ENCODE measurements at regions not wholly inside any gene's neighbourhood (a gene's known extent, or its start where the extent isn't known, plus 50 kb on each side); places are given as distances from the start of the nearest gene placed in this dataset.
"Not testable (repeated sequence)": the region's sequence is repeated elsewhere in the genome, so short reads cannot be mapped to it uniquely, and the experiment has no call there.

DNA sequence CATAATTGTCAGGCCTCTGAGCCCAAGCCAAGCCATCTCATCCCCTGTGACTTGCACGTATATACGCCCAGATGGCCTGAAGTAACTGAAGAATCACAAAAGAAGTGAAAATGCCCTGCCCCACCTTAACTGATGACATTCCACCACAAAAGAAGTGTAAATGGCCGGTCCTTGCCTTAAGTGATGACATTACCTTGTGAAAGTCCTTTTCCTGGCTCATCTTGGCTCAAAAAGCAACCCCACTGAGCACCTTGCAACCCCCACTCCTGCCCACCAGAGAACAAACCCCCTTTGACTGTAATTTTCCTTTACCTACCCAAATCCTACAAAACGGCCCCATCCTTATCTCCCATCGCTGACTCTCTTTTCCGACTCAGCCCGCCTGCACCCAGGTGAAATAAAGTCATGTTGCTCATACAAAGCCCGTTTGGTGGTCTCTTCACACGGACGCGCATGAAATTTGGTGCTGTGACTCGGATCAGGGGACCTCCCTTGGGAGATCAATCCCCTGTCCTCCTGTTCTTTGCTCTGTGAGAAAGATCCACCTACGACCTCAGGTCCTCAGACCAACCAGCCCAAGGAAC is 692.1 kb downstream of the EFNA5 start:
- H3K9me3 ChIP-seq, DNase-seq, H3K36me3 ChIP-seq, H3K4me3 ChIP-seq, H3K27me3 ChIP-seq: not testable (repeated sequence)

DNA sequence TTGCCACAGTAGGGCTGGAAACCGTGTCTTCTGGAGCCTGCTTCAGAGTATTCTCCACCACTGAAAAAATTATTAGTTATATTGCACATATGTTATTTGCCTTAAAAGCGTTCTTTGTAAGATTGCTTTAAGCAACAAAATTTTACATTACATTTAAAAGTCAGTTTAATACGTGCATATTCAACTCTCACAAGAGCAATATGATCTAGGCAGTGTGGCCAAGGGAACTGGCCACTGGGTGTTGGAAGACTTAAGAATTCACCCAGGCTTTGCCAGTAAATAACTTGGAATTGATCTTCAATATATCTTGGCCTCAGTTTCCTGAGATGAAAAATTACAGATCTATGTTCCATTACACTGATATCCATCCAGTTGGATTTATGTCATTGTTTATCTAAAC is 694.4 kb downstream of the EFNA5 start:
- no peaks in the 10 kb centered on the region for H3K36me3 ChIP-seq
- H3K27me3 ChIP-seq = no peaks in the 10 kb centered on the region
- H3K9me3 ChIP-seq = no peaks in the 10 kb centered on the region
- H3K4me3 ChIP-seq = no peak overlapping the region
- DNase-seq = no peak

DNA sequence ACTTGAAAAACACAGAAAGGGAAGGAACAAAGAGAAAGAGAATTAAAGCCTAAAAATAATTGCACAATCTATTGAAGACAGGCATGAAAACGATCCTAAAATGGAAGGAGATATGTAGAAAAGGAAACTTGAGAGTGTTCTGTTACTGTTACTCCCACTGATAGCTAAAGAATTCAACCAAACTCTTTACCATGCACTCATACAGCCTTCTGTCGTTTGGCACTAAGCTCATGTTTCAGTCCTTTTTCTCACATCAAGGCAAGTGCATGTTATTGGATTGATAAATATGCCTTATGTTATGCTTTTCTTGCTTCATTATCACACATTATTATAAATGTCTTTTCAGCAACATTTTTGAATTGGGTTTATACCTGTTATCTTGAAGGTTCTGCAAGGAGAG is 696.5 kb downstream of the EFNA5 start:
- DNase-seq = no peak
- H3K36me3 ChIP-seq = no peaks in the 10 kb centered on the region
- H3K9me3 ChIP-seq = no peaks in the 10 kb centered on the region
- no peaks in the 10 kb centered on the region for H3K27me3 ChIP-seq
- no peak overlapping the region for H3K4me3 ChIP-seq

DNA sequence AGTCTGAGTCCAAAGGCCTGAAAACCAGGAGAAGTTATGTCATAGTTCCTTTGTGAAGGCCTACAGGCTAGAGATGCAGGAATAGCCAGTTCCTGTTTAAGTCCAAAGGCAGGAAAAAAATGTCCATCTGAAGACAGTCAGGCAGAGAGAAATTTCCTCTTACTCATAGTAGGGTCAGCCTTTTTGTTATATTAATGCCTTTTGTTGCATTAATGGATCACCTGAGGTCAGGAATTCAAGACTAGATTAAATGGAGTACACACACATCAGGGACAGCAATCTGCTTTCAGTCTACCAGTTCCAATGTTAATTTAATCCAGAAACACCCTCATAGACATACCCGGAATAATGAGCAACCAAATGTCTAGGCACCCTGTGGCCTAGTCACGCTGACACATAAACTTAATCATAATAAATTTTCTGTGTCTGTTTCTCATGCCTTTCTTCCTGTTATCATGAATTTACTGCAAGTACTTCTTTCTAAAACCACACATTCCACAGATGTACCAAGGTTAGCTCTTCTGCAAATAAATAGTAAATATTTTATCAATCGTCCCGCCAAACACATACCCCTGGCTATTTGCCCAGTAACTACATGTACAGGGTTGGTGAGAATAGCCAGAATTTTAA is 703.9 kb downstream of the EFNA5 start:
- Histone ChIP-seq H3K27me3 (no peaks in the 10 kb centered on the region), H3K9me3 (no peaks in the 10 kb centered on the region; the same call in 1 of the 2 replicates), H3K4me3 (no peak overlapping the region), H3K36me3 (no peaks in the 10 kb centered on the region)
- DNase-seq = no peak

DNA sequence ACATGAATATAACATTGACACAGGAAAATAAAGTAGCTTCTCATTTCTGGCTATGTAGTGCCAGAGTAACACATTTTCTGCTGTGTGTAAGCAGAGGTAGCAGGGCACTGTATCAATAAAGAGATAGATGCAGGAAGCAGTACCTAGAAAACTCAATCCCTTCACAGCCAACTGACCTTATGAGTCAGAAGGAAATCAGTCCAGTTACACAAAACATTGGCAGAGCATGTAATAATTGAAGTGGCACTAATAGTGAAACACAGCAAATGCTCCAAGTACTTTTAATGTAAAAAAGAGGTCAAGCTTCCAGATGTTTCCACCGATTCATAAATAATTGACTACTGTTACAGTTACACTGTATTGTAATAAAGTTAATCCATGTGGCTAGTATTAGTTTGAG is 706.6 kb downstream of the EFNA5 start:
- Histone ChIP-seq H3K36me3 (no peaks in the 10 kb centered on the region), H3K9me3 (no peaks in the 10 kb centered on the region; the same call in 1 of the 2 replicates), H3K27me3 (no peaks in the 10 kb centered on the region), H3K4me3 (no peak overlapping the region)
- peak; percentile 8 for DNase-seq

DNA sequence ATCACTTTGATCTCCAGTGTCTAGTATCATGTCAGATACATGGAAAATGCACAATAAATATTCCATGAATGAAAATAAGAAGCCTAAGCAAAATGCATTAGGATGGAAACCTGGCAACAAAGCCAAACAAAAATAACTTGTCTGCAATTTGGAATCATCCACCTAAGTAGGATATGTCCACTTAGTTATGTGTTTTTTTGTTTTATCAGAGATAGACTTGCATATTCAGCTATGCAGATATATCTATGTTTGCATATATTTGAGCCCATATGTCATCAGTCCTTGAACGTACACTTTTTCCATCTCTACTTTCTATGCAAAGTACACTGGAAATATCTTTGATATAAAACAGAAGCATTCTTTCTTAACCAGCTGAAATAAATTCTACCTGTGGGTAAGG is 707.1 kb downstream of the EFNA5 start:
- Histone ChIP-seq H3K36me3 (no peaks in the 10 kb centered on the region), H3K27me3 (no peaks in the 10 kb centered on the region), H3K9me3 (no peaks in the 10 kb centered on the region; the same call in 1 of the 2 replicates), H3K4me3 (no peak overlapping the region)
- no peak for DNase-seq

DNA sequence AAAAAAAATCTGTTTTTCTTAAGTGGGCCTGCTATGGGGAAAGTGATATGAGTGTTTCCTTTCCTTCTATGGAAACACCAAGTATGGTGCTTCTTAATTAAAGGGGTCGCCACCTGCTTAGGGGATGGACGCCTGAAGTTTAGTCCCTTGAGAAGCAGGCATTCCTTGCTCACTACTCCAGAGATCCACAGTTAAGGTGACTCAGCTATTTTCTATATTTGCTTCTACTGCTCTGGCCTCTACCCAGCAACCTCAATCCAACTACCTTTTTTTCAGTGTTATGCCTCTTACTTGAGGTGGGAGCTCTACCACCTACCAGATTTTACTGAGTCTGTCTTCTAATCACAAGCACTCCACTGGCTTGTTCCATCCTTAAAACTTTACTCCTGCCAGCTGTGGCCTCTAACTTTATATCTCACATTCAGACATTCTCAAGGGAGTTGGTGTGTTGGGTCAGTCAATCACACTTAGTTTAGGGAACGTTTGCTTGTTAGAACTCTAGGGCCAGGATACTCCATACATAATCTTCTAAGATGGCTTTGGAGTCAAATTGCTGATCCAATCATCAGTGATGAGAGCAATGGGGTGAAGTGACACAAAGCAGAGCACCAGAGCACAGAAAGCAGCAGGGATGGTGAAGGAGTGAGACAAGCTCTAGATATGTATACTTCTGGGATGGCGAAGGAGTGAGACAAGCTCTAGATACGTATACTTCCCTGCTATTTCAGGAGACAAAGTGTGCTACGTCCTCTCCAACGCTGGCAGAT is 708.1 kb downstream of the EFNA5 start:
- H3K36me3 ChIP-seq = no peaks in the 10 kb centered on the region
- DNase-seq = no peak
- no peaks in the 10 kb centered on the region; the same call in 1 of the 2 replicates for H3K9me3 ChIP-seq
- no peak overlapping the region for H3K4me3 ChIP-seq
- H3K27me3 ChIP-seq = no peaks in the 10 kb centered on the region

DNA sequence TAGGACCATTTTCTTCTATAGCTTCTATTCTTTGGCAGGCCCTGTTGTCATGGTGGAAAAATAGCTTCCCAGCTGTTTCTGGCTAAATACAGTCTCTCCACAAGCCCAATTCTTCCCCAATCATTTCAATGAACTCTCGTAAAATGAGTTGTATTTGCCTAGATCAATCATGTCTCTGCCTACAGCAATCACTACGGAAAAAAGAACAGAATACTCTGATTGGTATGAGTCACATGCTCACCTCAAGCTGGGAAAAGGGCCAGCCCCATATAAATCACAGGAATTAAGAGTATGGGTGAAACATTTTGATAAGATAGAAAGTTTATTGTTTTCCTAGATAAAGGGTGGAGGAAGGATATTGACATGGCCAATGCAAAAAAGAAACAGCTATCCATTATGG is 711.4 kb downstream of the EFNA5 start:
- no peak overlapping the region for H3K4me3 ChIP-seq
- no peak for DNase-seq

DNA sequence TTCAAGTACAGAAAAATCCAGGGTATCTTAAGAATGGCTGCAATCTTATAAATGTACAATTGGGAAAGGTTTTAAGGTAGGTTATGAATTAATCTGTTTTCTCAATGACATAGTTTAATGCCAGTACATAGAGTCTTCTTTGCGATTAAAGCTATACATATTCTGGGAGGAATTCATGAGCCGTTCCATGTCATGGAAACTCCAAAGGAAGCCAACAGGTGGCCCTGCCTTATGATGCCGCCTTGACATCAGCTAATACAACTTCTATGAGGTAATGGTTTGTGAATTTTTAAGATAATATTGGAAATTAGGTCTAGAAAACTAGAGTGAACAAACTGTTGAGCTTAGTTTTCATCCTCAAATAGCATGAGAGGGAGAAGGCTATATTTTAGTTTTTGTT is 713.4 kb downstream of the EFNA5 start:
- no peak for DNase-seq
- no peak overlapping the region for H3K4me3 ChIP-seq

More for the DNA sequence above, 711.4 kb downstream of the EFNA5 start:
- Histone ChIP-seq H3K9me3 (no peaks in the 10 kb centered on the region), H3K36me3 (no peaks in the 10 kb centered on the region), H3K27me3 (no peaks in the 10 kb centered on the region)

DNA sequence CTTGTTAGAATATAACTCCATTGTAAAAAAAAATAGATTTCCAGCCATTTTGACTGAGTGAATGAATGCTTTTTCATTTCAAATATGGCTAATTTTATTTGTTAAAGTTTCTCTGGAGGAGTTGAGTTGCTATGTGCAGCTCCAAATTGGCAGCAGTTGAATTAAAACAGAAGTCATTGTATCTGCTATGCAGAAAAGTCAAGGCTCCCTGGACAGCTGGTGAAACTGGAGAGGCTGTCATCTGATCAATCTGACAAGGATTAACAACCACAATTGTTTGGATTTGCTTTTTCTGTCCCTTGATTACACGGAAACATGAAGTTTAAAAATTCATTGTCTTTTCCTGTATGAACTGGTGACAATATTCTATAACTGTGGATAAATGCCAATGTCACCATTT is 713.9 kb downstream of the EFNA5 start:
- Histone ChIP-seq H3K4me3 (no peak overlapping the region), H3K9me3 (no peaks in the 10 kb centered on the region), H3K27me3 (no peaks in the 10 kb centered on the region), H3K36me3 (no peaks in the 10 kb centered on the region)
- DNase-seq = no peak

More for the DNA sequence above, 713.4 kb downstream of the EFNA5 start:
- H3K27me3 ChIP-seq = no peaks in the 10 kb centered on the region
- H3K9me3 ChIP-seq = no peaks in the 10 kb centered on the region
- no peaks in the 10 kb centered on the region for H3K36me3 ChIP-seq

DNA sequence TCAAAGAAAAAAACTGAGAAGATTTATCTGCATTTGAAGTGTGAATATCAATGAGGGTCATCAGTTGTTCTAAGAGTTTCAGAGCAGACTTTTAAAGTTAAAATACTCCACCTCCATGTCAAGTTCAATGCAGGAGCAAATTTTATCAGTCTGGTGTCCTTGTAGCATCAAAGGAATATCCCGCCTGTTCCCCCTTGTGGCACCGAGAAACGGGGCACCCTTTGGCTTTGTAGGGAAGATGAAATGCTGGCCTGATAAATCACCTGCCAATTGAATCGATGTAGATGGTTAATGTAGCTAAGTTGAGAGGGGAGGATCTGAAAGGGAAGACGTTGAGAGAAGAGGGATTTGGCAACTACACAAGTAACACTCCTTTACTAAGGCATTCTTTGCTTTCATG is 714.5 kb downstream of the EFNA5 start:
- Histone ChIP-seq H3K36me3 (no peaks in the 10 kb centered on the region), H3K9me3 (no peaks in the 10 kb centered on the region)
- DNase-seq = no peak

DNA sequence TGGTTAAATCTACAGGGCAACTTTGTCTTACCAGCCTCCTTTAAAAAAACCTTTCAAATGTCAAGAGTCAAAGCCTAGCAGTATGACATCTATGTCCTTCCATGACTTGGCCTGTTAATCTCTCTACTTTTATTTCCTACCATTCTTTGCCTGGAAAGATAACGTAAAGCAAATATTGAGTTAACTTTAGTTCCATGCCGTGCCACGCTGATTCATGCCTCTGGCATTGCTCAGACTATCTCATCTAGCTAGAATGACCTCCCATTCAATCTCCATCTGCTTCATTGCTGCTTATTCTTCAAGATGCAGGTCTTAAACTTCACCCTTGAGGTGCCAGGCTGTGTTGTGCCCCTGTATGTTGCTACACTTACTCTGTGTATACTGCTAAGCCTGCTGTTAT is 729.8 kb downstream of the EFNA5 start:
- Histone ChIP-seq H3K36me3 (no peaks in the 10 kb centered on the region), H3K9me3 (0 out of 2 replicates have a peak, but pooled peaks cover 2% of the 10 kb centered on the region), H3K27me3 (no peaks in the 10 kb centered on the region), H3K4me3 (no peak overlapping the region)
- DNase-seq = peak; percentile 22

More for the DNA sequence above, 714.5 kb downstream of the EFNA5 start:
- H3K27me3 ChIP-seq = no peaks in the 10 kb centered on the region
- no peak overlapping the region for H3K4me3 ChIP-seq

DNA sequence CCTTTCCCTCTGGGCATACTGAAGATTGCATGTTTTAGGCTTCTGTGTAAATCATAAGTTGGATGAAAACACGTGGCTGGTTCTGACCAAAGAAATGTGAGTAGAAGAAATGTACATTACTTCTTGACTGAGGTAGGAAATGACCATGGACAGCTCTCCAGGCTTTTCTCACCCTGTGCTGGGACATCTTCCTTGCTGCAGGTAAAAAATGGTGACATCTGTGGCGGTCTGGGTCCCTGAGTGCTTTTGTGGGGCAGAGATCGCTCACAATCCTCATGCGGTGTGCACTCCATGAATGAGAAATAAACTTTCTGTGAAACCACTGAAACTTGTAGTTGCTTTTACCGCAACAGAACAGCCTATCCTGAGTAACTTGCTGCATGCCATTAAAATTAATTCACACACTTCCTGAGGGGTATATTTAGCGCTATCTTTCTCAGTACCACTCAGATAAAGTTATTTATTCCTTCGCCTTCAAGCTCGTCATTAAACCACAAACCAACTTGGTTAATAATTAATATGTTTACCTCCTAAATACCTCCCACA is 730.4 kb downstream of the EFNA5 start:
- no peak for DNase-seq
- H3K4me3 ChIP-seq = no peak overlapping the region
- H3K9me3 ChIP-seq = 0 out of 2 replicates have a peak, but pooled peaks cover 2% of the 10 kb centered on the region
- H3K36me3 ChIP-seq = no peaks in the 10 kb centered on the region
- no peaks in the 10 kb centered on the region for H3K27me3 ChIP-seq

DNA sequence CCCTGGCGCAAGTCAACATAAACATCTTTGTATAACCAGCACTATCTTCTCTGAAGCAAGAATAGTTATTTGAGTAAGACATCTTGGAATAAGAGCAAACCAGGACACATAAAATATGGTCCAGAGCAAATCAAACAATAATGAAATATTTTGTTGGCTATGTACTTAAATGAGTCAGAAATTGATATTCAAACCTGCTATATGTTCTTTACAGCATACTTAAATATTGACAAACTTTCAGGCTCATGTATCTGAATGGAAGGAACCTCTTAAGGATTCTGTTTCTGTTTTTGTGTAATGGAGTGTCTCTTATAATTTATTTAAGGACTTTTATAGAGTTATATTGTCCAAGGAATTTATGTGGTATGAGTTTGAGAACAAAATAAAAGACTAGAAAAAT is 747.3 kb downstream of the EFNA5 start:
- H3K27me3 ChIP-seq = no peaks in the 10 kb centered on the region
- H3K4me3 ChIP-seq = no peak overlapping the region
- no peaks in the 10 kb centered on the region for H3K9me3 ChIP-seq
- no peak for DNase-seq
- no peaks in the 10 kb centered on the region for H3K36me3 ChIP-seq

DNA sequence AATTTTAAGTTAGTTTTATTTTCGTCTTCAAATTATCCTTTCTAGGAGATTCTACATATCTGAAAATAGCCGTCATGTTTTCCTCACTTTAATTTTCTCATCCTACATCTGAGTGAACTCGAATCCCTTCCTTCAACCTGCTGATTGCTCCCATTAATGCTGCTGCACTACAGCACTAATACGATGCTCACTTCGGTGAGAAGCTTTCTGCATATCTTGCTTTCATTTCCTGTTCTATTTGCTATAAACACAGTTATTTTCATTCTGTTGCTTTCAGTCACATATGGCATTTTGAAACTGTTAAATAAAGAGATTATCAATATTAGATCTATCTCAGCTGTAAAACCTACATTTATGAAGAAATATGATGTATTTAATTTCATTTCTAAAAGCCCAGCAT is 749.2 kb downstream of the EFNA5 start:
- no peak overlapping the region for H3K4me3 ChIP-seq
- no peak for DNase-seq
- no peaks in the 10 kb centered on the region for H3K36me3 ChIP-seq
- H3K27me3 ChIP-seq = no peaks in the 10 kb centered on the region
- H3K9me3 ChIP-seq = no peaks in the 10 kb centered on the region

DNA sequence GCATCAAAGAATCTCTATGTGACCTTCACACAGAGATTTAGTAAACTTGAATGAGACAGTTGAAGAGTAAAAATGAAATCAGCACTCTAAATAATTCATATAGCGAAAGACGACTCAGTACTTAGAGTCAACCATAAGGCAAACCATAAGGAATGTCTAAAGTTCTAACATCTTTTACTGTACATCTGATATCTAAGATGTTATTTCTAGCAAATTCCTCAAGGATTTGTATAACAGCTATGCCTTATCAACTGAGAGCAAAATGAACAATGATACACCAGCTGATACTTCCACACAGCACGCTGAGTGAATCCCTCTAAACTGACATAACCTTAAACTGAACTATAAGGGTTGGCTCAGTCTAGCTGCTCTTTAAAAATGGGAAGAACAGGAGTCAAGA is 760.3 kb downstream of the EFNA5 start:
- H3K4me3 ChIP-seq = no peak overlapping the region
- H3K36me3 ChIP-seq = no peaks in the 10 kb centered on the region
- H3K9me3 ChIP-seq = no peaks in the 10 kb centered on the region
- H3K27me3 ChIP-seq = no peaks in the 10 kb centered on the region
- no peak for DNase-seq

DNA sequence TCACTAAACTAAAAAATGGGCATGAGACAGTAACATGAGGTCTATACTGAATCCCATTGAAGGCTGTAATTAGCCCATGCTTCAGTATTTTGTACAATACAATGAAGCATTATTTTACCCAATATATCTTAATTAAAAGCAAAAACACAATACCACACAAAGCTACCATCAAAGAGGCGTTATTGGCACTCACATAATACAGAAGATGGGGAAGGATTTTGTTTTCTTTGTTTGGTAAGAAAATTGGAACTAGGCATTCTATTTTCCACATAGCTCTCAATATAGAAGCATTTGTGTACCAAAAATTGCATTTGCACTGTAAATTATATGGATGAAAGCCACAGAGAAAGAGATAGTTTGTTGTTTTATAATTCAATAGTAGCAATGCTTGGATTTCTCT is 761.0 kb downstream of the EFNA5 start:
- DNase-seq = no peak
- Histone ChIP-seq H3K9me3 (no peaks in the 10 kb centered on the region), H3K27me3 (no peaks in the 10 kb centered on the region), H3K4me3 (no peak overlapping the region), H3K36me3 (no peaks in the 10 kb centered on the region)

Measured in MG63 (cell line).